SJCRH30 (cell line): ENCODE measurements at regions not wholly inside any gene's neighbourhood (a gene's known extent, or its start where the extent isn't known, plus 50 kb on each side); places are given as distances from the start of the nearest gene placed in this dataset.

Source experiments
- DNase-seq, 2 experiments: peaks; one replicate each; pipeline ENCODE4 v3.0.0-alpha.2; 2015 to 2020
- H3K27ac ChIP-seq: fragments of 250-450 bp; sonication (Bioruptor Pico); 2 replicates; pipeline ENCODE4 v1.5.1; 2020; ENCODE audit warnings: mild to moderate bottlenecking, moderate library complexity
- H3K27me3 ChIP-seq: fragments of 250-450 bp; sonication (Bioruptor Pico); 2 replicates; pipeline ENCODE4 v1.5.1; 2020; ENCODE audit warnings: mild to moderate bottlenecking, moderate library complexity
- H3K36me3 ChIP-seq: fragments of 250-450 bp; sonication (Bioruptor Pico); 2 replicates; pipeline ENCODE4 v1.5.1; 2020; ENCODE audit warnings: mild to moderate bottlenecking, moderate library complexity
- H3K4me1 ChIP-seq: fragments of 250-450 bp; sonication (Bioruptor Pico); 2 replicates; pipeline ENCODE4 v1.5.1; 2020; ENCODE audit warnings: mild to moderate bottlenecking, moderate library complexity
- H3K4me3 ChIP-seq: fragments of 250-450 bp; sonication (Bioruptor Pico); 2 replicates; pipeline ENCODE4 v1.5.1; 2020; ENCODE audit warnings: mild to moderate bottlenecking, moderate library complexity
- H3K9me3 ChIP-seq: fragments of 250-450 bp; sonication (Bioruptor Pico); replicated peaks from 2 replicates; pipeline ENCODE4 v1.5.1; 2020; ENCODE audit warnings: mild to moderate bottlenecking, moderate library complexity

DNA sequence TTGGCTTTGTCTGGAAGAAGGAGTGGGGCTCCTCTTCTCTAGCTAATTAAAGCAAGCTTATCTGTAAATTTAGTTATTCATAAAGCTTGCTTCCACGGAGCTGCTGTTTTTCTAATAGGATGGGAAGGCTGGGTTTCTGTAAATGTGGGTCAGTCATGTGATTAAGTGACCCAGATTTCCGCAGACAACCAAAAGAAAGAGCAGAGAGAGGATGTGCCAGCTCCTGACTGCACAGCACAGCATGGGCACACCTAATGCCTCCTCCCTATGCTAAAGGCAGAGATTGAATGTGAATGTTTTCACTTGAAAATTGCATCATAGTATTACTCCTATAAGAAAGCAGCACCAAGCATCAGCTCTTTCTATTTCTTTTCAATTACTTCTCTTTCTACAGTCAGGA, 160.2 kb downstream of the FAT3 start:
- Histone ChIP-seq H3K36me3 (no peaks in the 10 kb centered on the region), H3K27me3 (no peaks in the 10 kb centered on the region), H3K27ac (no peak overlapping the region), H3K4me3 (no peak overlapping the region), H3K9me3 (no peaks in the 10 kb centered on the region), H3K4me1 (peaks cover 18% of the 10 kb centered on the region)
- no peak for DNase-seq

- no peak for DNase-seq
- peaks cover 18% of the 10 kb centered on the region for H3K4me1 ChIP-seq
- H3K27ac ChIP-seq: no peak overlapping the region
- H3K4me3 ChIP-seq: no peak overlapping the region
- H3K36me3 ChIP-seq: no peaks in the 10 kb centered on the region
- no peaks in the 10 kb centered on the region for H3K9me3 ChIP-seq
- H3K27me3 ChIP-seq: no peaks in the 10 kb centered on the region
Observed at GRCh38 chr11:92386577-92386976, 162.0 kb downstream of the FAT3 start.

DNA sequence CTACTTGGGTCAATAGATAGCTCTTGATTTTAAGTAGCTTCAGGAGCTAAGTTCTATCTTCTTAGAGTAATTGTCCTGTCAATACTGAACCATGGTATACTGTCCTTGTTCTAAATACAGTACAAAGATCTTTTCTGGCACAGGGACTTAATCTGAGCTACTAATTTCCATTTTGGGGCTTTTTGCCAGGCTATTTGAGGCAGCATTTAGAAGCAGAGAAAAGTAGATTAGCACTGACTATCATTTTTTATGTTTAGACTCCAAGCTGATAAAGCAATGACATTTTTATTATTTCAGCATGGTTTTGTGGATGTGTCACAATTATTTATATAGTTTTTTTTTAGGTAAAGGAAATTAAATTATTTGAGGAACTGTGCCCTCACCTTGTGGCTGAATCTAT, 163.2 kb downstream of the FAT3 start:
- no peaks in the 10 kb centered on the region for H3K36me3 ChIP-seq
- H3K27me3 ChIP-seq: no peaks in the 10 kb centered on the region
- H3K4me3 ChIP-seq: no peak overlapping the region
- peaks cover 18% of the 10 kb centered on the region for H3K4me1 ChIP-seq
- no peak for DNase-seq
- no peak overlapping the region for H3K27ac ChIP-seq
- H3K9me3 ChIP-seq: no peaks in the 10 kb centered on the region

DNA sequence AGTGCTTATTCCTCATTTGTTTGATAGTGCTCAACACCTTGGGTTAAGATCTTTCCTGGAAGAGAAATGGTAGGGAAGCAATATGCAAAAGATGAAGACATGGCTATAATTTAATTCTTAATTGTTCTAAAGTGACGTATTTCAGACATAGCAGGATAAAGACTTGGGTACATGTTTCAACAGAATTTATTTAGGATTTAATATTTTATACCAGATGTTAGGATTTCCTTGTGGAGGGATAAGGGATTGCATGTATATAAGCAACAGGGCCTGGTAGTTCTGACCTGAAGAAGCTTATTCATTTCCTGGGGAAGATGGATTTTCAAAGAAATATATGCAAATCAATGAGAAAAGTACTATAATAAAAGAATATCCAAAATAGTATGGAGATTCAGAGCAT, 163.8 kb downstream of the FAT3 start:
- Histone ChIP-seq H3K4me1 (peaks cover 14% of the 10 kb centered on the region), H3K4me3 (no peak overlapping the region), H3K27ac (no peak overlapping the region), H3K9me3 (no peaks in the 10 kb centered on the region), H3K36me3 (no peaks in the 10 kb centered on the region), H3K27me3 (no peaks in the 10 kb centered on the region)
- no peak for DNase-seq

GRCh38 chr11:92390783-92391182, 166.2 kb downstream of the FAT3 start:
- no peaks in the 10 kb centered on the region for H3K9me3 ChIP-seq
- no peak for DNase-seq
- no peaks in the 10 kb centered on the region for H3K27me3 ChIP-seq
- H3K27ac ChIP-seq: no peak overlapping the region
- no peaks in the 10 kb centered on the region for H3K36me3 ChIP-seq
- no peak overlapping the region for H3K4me3 ChIP-seq
- no peaks in the 10 kb centered on the region for H3K4me1 ChIP-seq

- H3K36me3 ChIP-seq: no peaks in the 10 kb centered on the region
- no peak for DNase-seq
Observed at GRCh38 chr11:92391364-92391763, 166.7 kb downstream of the FAT3 start.

DNA sequence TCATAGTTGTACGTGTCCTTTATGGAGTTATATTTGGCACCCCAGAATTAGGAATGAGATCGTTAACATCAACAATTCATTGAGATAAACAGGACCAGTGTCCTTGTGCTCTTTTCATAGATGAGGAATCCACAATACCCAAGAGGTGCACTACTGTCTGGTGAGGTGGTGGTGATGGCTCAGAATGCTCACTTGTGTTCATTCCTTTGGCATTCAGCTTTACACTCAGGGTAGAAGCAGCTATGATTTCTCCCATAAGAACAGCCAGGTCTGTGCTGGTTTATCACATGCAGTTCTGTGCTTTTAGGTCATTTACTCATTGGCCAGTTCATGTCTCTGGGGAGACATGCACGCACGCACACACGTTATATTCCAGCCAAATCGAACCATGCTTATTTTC, 167.2 kb downstream of the FAT3 start:
- no peak for DNase-seq
- H3K27me3 ChIP-seq: no peaks in the 10 kb centered on the region
- no peak overlapping the region for H3K27ac ChIP-seq
- H3K9me3 ChIP-seq: no peaks in the 10 kb centered on the region
- H3K4me1 ChIP-seq: no peaks in the 10 kb centered on the region
- no peaks in the 10 kb centered on the region for H3K36me3 ChIP-seq
- no peak overlapping the region for H3K4me3 ChIP-seq

More at GRCh38 chr11:92391364-92391763, 166.7 kb downstream of the FAT3 start:
- no peaks in the 10 kb centered on the region for H3K27me3 ChIP-seq
- no peak overlapping the region for H3K4me3 ChIP-seq
- no peak overlapping the region for H3K27ac ChIP-seq
- no peaks in the 10 kb centered on the region for H3K4me1 ChIP-seq
- no peaks in the 10 kb centered on the region for H3K9me3 ChIP-seq

DNA sequence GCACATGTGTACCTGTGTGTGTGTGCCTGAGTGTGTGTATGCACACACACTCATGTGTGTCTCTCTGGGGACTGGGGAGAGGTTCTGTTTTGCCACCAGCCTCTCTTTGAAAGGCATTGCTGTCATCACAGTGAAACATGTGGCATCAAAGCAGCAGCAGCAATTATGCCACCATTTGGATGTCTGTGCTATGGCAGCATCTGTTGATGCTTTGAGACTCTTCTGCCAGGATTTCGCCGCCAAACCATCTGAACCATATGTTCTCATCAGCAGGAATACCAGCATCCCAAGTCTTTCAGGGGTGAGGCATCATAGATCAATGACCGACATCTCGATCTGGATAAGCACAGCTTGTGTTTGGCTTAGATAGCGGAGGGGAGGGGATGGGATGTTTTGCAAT, 168.6 kb downstream of the FAT3 start:
- H3K27me3 ChIP-seq: no peaks in the 10 kb centered on the region

DNA sequence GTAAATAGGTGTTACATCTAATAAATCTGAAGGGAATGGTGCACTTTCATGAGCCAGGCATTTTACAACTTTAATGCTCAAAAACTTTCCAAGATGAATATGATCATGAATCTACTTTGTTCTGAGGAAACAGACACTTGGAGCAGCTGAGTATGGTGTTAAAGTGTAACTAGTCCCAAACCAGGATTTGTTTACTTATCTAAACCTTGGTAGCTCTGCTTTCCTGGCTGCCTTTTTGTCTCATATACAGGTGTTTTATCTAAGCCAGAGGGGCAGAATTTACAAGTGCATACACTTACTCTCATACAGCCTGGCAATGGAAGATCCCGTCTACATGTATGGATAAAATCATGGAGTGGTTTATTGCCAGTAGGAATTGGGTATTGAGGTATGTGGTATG, 171.5 kb downstream of the FAT3 start:
- no peaks in the 10 kb centered on the region for H3K36me3 ChIP-seq
- no peaks in the 10 kb centered on the region for H3K9me3 ChIP-seq
- DNase-seq: no peak
- no peaks in the 10 kb centered on the region for H3K27me3 ChIP-seq
- H3K4me1 ChIP-seq: no peaks in the 10 kb centered on the region
- H3K4me3 ChIP-seq: no peak overlapping the region
- H3K27ac ChIP-seq: no peak overlapping the region

More for the DNA sequence above, 168.6 kb downstream of the FAT3 start:
- no peak for DNase-seq
- H3K4me1 ChIP-seq: no peaks in the 10 kb centered on the region
- H3K36me3 ChIP-seq: no peaks in the 10 kb centered on the region
- no peak overlapping the region for H3K27ac ChIP-seq
- H3K9me3 ChIP-seq: no peaks in the 10 kb centered on the region
- no peak overlapping the region for H3K4me3 ChIP-seq

- no peak for DNase-seq
- Histone ChIP-seq H3K9me3 (no peaks in the 10 kb centered on the region), H3K27ac (no peak overlapping the region), H3K27me3 (no peaks in the 10 kb centered on the region), H3K4me3 (no peak overlapping the region), H3K4me1 (no peaks in the 10 kb centered on the region), H3K36me3 (no peaks in the 10 kb centered on the region)
Observed at GRCh38 chr11:92397221-92397755, 172.7 kb downstream of the FAT3 start.

- DNase-seq: no peak
- Histone ChIP-seq H3K36me3 (no peaks in the 10 kb centered on the region), H3K4me3 (no peak overlapping the region), H3K4me1 (no peaks in the 10 kb centered on the region), H3K27ac (no peak overlapping the region), H3K27me3 (no peaks in the 10 kb centered on the region), H3K9me3 (no peaks in the 10 kb centered on the region)
Observed at GRCh38 chr11:92399705-92400104, 175.1 kb downstream of the FAT3 start.

GRCh38 chr11:92401520-92401919, 176.9 kb downstream of the FAT3 start:
- Histone ChIP-seq H3K27ac (no peak overlapping the region), H3K4me1 (no peaks in the 10 kb centered on the region), H3K4me3 (no peak overlapping the region), H3K9me3 (no peaks in the 10 kb centered on the region), H3K36me3 (no peaks in the 10 kb centered on the region), H3K27me3 (no peaks in the 10 kb centered on the region)
- no peak for DNase-seq

DNA sequence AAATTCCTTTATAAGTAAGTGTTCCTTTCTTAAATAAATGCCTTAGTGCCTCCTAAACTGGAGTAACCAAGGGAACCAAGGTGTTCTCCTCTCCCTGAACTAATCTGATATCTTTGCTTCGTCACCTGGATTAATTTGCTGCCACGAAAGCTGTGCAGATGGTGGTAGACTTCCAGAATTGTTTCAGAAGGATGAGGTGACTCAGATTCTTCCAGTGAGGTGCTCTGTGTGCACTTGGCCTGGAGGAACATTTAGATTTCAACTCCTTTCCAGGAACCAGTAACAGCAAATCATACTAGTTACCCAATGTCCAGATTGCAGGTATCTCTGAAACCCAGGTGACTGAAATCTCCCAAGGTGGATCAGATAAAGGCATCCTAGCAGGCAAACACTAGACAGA, 181.9 kb downstream of the FAT3 start:
- Histone ChIP-seq H3K27me3 (no peaks in the 10 kb centered on the region), H3K36me3 (no peaks in the 10 kb centered on the region), H3K4me3 (no peak overlapping the region), H3K9me3 (no peaks in the 10 kb centered on the region), H3K27ac (no peak overlapping the region), H3K4me1 (no peaks in the 10 kb centered on the region)
- no peak for DNase-seq

DNA sequence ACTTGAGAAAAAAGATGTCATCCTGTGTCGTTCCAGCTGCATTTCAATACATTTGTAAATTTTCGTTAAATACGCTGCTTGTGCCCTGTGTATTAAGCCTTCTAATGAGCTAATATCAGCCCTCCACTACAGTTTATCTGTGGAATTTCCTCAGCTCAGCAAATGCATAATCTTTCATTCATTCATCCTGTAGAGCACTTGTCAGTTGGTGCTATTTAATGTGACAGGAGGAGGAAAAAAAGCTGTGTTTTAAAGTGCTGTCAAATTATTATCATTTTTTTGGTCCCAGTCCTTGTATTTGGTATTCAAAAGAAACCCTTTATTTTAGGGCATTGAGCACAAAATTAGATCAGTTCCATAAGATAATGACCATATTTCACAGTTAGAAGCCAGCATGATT, 184.7 kb downstream of the FAT3 start:
- Histone ChIP-seq H3K36me3 (no peaks in the 10 kb centered on the region), H3K4me1 (no peaks in the 10 kb centered on the region), H3K27me3 (no peaks in the 10 kb centered on the region), H3K27ac (no peak overlapping the region), H3K9me3 (no peaks in the 10 kb centered on the region), H3K4me3 (no peak overlapping the region)
- DNase-seq: no peak

DNA sequence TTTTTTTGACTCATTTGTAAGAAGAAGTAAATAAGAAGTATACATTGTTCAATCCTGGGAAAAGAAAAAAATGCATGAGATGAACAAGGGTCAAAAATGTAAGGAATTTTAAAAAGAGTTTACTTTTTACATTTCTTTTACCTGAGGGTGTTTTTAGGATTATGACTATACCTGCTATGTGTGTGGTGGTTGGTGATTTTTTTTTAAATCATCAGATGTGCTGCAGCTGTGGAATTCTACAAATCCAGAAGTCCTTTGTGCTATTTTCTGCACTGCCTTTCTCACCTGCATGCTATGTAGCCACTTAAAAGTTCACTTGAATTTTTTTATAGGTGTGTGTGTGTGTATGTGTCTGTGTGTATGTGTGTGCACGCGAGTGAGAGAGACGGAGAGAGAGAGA, 185.3 kb downstream of the FAT3 start:
- no peak for DNase-seq
- H3K9me3 ChIP-seq: no peaks in the 10 kb centered on the region
- no peak overlapping the region for H3K4me3 ChIP-seq
- no peaks in the 10 kb centered on the region for H3K27me3 ChIP-seq
- H3K36me3 ChIP-seq: no peaks in the 10 kb centered on the region
- no peaks in the 10 kb centered on the region for H3K4me1 ChIP-seq
- H3K27ac ChIP-seq: no peak overlapping the region

GRCh38 chr11:92410526-92410925, 185.9 kb downstream of the FAT3 start:
- Histone ChIP-seq H3K9me3 (no peaks in the 10 kb centered on the region), H3K27ac (no peak overlapping the region), H3K4me1 (no peaks in the 10 kb centered on the region), H3K27me3 (no peaks in the 10 kb centered on the region), H3K4me3 (no peak overlapping the region), H3K36me3 (no peaks in the 10 kb centered on the region)
- no peak for DNase-seq
